Body of pancreas (tissue), 4 donors: ENCODE measurements at regions not wholly inside any gene's neighbourhood (a gene's known extent, or its start where the extent isn't known, plus 50 kb on each side); places are given as distances from the start of the nearest gene placed in this dataset.

ENCODE experiments used
- POLR2A ChIP-seq, 3 donors: fragments of 450-650 bp; IDR thresholded peaks; one replicate each; pipeline ENCODE4 v1.6.1; 2016; ENCODE audit warnings: antibody characterized with exemption in 3 of 3, mild to moderate bottlenecking in 2 of 3
- TF ChIP-seq, protein P1 (sequence below), 7 experiments: fragments of 450-650 bp in 4 of 7; fragments of 200-600 bp in 3 of 7; sonication (generic) in 3 of 7; IDR thresholded peaks; one replicate each; pipeline ENCODE4 v1.5.1; 2016 to 2019; ENCODE audit warnings: antibody characterized with exemption in 7 of 7

DNA sequence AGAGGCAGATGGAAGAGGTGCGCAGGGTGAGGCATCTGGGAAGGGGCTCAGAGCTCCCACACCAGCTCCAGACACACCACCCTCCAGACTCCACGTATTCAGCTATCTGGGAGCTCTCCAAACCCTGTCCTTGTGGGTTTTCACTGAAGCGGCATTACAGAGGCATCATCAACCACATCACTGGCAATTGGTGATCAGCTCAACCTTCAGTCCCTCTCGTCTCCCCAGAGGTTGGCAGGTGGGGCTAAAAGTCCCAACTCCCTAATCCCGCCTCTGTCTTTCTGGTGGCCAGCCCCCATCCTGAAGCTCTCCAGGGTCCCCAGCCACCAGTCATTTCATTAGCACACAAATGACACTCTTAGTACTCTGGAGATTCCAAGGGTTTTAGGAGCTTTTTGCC is 123.9 kb downstream of the KCNJ12 start:
- TF ChIP-seq, protein P1, sequence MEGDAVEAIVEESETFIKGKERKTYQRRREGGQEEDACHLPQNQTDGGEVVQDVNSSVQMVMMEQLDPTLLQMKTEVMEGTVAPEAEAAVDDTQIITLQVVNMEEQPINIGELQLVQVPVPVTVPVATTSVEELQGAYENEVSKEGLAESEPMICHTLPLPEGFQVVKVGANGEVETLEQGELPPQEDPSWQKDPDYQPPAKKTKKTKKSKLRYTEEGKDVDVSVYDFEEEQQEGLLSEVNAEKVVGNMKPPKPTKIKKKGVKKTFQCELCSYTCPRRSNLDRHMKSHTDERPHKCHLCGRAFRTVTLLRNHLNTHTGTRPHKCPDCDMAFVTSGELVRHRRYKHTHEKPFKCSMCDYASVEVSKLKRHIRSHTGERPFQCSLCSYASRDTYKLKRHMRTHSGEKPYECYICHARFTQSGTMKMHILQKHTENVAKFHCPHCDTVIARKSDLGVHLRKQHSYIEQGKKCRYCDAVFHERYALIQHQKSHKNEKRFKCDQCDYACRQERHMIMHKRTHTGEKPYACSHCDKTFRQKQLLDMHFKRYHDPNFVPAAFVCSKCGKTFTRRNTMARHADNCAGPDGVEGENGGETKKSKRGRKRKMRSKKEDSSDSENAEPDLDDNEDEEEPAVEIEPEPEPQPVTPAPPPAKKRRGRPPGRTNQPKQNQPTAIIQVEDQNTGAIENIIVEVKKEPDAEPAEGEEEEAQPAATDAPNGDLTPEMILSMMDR (IDR thresholded peaks at IDR 0.05) = no peak
- TF ChIP-seq POLR2A (IDR thresholded peaks at IDR 0.05) = no peak
